HG02763 (cell line): ENCODE measurements at regions not wholly inside any gene's neighbourhood (a gene's known extent, or its start where the extent isn't known, plus 50 kb on each side); places are given as distances from the start of the nearest gene placed in this dataset.
A peak's percentile ranks its signal among the peaks of the same experiment; 100 is the strongest.

ENCODE experiments used
- ATAC-seq: cut with Tn5 transposase; IDR thresholded peaks from one replicate; pipeline ENCODE4 v1.9.1; 2021; ENCODE audit warnings: mild to moderate bottlenecking, moderate library complexity; ENCODE audit not compliant: unreplicated experiment

DNA sequence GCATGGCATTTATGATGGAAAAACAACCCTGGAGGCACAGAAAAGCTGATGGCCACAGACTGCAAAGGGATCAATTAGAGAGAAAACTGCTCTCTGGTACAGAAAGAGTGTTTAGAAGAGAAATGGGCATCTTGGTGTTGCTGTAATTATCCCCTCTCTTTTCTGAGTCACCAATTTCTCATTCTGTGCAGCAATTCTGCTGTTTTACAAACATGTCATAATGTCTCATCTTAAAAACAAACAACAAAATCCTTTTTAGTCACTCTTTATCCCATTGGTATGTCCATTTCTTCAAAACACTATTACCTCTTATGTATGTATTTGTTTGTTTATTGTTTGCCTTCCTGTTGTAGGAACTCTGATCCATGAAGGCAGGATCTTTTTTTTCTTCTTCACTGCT, 73.9 kb upstream of the HK2 start:
- no peak for ATAC-seq

DNA sequence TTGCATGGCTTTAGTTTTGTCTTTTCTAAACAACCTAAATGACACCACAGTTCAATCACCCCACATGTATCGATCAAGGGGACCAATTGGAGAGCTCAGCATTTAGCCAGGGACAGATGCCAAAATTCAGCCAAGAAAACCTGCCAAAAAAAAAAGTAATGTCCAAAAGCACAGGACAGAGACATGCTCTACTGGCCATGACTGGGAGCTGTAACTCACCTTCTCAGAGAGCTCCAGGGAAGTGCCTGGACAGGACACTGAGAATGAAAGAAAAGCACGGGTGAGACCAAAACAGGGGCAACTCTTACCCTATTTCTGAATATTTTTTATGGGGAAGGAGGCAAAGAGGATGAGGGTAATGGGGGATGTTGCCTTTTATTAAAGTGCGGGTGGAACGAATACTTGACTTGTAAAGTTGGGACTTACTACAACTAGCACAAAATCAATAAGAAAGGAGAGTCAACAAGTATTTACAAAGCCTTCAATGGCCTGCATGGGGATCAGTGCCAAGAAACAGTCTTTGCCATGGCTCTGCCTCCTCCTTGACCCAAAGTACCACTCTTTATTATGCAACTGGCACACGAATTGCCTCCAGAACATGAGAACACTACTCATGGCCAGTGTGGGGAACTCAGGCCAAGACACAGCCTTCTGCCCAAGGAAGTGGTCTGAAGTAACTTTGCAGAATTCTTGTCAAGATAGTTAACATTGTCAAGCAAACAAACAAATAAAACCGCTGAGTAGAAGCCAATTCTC, 72.9 kb upstream of the HK2 start:
- no peak for ATAC-seq

DNA sequence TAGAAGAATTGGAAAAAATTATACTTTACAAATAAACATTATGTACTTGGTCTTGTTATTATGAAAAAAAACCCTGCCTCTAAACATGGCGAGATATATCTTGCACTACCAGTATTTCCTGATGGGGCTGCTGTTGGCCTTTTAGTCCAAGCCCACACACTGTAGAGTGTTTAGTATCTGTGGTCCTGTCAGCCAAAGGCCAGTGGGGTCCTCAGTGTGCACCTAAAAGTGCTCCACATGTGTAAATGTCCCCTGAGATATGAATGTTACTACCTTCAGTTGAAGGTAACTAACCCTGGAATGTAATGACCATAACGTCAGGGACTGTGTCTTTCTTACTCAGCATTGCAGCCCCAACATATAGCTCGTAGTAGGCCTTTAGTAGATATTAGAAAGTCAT, 71.1 kb upstream of the HK2 start:
- no peak for ATAC-seq

DNA sequence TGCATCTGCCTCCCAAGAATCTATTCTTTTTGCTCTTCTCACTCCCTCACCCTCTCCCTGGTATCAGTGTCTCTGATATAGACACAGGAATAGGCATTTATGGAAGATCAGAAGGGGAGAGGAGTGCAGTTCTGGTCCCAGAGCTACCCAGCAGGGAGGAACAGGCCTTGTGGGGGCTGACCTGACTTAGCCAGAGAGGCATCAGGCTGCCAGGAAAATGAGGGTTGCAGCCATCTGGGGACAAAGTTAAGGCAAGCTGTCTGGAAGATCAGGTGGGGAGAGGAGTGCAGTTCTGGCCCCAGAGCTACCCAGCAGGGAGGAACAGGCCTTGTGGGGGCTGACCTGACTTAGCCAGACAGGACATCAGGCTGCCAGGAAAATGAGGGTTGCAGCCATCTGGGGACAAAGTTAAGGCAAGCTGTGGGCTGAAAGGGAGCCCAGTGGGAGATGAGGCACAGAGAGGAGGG, 69.9 kb upstream of the HK2 start:
- ATAC-seq, result no peak

DNA sequence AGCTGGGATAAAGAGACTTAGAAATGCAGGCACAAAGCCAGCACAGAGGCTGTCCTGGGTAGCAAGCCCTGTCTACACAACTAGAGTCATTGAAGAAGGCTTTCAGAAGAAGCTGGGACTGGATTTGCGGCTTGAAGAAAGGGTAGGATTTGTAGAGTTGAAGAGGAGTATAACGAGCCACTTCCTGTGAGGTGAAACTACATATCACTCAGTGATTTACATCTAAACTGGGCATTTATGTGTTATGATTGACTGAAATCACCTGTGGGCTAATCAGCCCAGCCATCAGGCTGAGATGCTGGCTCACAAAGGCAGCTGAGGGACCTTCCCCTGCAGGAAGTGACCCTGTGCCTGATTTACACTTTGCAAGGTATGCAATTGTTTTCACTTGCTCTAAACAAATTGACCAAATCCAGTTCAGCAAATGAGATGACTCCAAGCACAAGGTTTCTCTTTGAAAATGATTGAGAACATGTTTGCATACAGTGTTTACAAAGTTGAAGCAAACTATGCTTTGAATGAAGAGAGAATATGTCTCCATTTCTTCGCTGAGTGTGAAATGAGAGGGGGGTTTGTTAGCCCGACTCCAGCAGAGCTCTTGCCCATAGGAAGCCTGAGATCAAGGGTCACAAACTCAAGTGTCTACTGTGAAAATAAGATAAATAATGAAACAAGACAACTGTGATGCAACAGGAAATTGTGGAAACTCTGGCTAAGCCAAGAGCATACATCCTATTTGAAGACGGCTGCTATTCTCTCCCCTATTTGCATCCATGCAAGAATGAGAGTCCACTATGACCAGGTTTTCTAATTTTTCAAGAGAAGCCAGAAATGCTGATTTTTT, 69.3 kb upstream of the HK2 start:
- ATAC-seq, result no peak

DNA sequence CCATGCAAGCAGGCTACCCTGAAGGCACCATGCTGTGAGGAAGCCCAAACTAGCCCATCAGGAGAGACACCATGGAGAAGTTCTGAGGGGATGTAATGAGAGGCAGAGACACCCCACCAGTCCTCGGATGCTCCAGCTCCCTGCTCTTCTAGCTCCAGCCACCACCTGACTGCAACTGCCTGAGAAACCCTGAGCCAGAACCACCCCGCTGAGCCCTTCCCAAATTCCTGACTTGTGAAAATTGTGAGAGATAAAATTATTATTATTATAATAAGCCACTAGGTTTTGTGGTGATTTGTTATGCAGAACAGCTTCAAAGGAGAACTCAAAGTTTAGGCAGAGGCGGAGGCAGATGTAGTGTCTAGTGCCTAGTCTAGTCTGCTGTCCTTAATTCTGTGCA, 67.1 kb upstream of the HK2 start:
- no peak for ATAC-seq

DNA sequence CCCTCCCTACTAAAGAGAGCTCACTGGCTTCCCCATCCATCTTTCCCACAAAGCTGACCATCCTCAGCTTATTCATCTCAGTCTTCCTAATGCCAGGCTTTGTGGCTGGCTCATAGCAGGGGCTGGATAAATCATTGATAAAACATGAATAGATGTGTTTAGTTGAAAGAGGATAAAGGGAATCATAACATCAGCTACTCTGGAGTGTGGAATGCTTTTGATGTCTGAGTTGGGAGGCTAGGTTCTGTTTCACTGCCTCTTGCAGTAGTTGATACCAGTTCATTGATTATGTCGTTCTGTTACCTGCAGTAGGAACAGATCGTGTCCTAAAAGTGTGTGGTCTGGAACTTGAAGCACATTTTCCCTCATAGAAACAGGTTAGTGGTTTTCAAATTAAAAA, 66.3 kb upstream of the HK2 start:
- ATAC-seq, result no peak

DNA sequence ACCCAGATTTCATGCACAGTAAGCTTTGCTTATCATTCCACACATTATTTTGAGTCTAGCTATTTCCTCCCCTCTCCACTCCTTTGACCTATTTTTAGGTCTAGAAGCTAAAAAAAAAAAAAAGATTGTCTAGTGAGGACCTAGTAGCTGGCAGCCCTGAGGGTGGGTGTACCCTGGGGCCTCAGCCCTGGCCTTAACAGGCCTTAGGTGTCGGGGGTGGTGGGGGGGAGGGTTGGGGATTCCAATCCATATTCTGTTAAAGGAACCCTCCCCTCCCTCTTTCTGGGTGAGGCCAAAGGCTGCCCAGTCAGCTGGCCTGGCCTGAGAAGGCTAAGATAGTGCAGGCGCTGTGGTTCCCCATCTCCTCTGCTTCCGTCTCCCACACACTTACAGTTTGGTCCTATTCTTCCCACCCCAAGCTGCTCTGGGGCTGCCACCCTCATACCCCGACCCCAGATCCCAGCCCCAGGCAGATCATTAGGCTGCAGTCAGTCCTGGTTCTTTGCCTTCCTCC, 65.5 kb upstream of the HK2 start:
- no peak for ATAC-seq

DNA sequence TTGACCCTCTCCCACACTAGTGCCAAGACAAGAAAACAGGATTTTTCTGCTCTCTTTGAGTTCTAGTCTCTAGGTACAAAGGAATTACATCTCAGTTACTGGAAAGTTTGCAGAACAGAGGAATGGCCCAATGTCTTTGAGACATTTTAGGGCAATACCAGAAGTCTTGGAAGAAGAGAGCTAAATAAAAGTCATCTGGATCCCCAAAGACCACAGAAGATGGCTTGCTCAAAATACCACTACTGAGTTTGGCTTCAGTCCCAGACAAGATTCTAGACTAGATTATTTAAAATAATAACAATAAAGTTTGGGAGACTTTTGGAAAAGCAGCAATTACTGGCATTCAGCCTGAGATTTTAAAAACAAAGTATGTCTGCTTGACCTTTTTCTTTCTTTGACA, 61.9 kb upstream of the HK2 start:
- ATAC-seq, result no peak

DNA sequence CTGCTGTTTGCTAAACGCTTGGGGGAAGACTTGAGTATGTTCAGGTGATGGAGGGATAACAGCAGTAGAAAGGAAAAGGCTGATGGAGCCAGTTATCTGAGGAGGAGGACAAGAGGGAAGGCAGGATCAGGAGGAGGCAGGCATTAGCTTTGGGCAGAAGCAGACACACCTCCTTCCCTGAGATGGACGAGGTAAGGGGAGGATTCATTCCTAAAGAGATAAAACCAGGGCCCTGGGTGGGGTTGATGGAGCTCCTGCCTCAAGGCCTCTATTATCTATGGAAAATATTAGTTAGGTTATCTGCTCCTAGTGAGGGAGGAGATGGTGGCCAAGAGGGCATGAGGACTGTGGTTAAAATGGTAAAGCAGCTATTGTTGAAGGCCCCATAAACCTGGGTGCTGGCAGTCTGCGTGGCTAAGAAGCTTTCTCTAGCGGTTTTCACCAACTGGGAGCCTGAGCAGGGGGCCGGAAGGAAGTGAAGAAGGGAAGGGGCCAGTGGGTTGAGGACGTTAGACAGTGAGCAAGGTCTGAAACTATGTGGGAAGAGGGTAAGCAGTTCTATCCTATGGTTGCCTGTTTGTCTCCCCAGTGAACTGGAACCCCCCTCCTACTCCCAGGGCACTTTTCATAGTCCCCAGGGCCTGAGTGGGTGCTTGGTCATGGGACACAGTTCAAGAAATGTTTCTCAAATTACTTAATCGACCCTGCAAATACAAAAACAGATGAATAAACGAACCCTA, 56.6 kb upstream of the HK2 start:
- ATAC-seq, result peak; percentile 70

DNA sequence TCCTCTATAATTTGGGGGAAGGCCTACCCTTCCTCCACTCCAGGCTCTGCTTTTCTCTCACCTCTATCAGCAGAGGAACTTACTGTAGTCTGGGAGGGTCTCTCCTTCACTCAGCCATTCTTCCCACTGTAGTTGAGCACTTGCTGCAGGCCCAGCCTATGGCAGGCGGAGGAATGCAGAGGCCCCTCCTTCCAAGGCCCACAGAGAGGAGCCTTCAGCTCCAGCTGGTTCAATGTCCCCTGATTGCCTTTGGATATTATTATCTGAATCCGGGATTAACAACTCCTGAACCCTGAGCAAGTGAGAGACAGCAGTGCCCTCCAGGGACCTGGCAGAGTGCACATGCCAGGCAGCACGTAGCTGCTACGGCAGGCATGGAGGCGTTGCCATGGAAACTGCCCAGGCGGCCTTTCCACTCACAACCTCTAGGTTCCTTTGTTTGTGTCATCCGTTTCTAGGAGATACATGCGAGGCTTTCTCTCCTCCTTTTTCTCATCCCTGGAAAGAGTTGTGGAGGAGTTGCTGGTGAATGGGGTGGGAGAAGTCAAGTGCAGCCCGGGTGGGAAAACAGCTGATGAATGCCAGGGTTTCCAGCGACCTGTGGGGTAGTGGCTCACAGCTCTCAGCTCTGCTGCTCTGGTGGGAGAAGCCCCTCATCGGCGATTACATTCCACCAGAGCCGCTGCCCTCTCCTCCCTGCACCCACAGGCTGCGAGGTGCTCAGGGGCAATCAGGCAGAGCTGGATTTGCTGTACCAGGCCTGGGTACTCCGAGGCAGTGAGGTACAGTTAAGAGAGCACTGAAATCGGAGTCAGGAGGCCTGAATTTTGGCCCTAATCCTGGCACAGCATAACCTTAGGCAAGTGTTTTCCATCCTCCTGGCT, 55.3 kb upstream of the HK2 start:
- ATAC-seq, result peak; percentile 16

DNA sequence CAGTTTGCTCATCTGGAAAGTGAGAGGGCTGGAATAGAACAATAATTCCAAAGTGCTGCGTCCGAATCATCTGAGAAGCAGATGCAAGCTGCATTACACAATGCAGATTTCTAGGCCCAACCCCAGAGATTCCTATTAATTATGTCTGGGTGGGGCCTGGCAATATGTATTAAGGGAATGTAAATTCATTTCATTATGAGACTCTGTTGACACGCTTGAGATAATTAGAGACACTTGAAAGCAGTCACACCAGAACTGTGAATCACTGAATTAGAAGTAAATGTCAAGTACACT, 54.7 kb upstream of the HK2 start:
- ATAC-seq, result no peak

DNA sequence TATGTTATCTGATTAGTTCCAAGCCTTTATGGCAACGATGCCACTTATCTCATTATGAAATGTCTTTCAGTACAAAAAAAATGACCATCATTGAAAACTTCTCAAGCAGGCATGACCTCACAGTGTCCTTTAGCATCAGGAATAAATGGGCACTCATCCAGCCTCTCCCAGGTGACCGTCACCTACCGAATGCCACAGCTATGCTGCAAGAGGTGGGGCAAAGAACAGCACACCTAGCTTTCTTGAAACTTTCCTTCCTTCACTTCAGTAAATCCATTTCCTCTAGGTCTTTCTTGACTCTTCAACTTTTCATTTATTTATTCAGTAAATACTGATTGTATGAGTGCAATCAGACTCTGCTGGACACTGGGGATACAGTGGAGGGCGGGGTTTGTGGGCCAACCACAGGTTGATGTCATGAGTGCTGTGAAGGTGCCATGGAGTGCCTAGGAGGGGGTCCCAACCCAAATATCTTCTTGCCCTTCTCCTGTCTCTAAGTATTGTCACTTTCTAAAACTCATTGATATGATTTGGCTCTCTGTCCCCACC, 54.3 kb upstream of the HK2 start:
- no peak for ATAC-seq
